HG03108 (cell line): ENCODE measurements at regions not wholly inside any gene's neighbourhood (a gene's known extent, or its start where the extent isn't known, plus 50 kb on each side); places are given as distances from the start of the nearest gene placed in this dataset.

Source experiments
- ATAC-seq: cut with Tn5 transposase; IDR thresholded peaks from one replicate; pipeline ENCODE4 v1.9.1; 2021; ENCODE audit warnings: moderate library complexity; ENCODE audit not compliant: unreplicated experiment

- ATAC-seq = no peak
These were observed 230.4 kb upstream of the SPRED2 start for GRCh38 chr2:65662654-65663432.

GRCh38 chr2:65661980-65662653 is 229.7 kb upstream of the SPRED2 start:
- ATAC-seq = no peak

GRCh38 chr2:65660340-65660739 is 227.9 kb upstream of the SPRED2 start:
- ATAC-seq = no peak

DNA sequence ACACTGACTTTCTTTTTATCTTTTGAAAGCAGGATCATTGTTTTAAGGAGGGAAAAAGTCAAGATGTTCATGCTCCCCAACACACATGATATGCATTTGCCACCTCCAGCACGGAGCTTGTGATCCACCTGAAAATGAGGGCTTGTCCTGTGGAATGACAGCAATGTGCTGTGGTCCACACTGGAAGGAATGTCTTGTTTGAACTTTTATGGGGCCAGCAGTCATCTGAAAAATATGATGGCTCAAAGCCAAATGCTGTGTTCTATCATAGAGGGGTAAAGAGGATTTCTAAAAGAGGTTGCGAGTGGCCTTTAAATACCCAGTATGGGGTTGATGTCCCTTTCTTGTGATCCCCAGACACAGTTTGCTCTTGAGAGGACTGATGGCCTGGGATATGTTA is 226.5 kb upstream of the SPRED2 start:
- no peak for ATAC-seq

DNA sequence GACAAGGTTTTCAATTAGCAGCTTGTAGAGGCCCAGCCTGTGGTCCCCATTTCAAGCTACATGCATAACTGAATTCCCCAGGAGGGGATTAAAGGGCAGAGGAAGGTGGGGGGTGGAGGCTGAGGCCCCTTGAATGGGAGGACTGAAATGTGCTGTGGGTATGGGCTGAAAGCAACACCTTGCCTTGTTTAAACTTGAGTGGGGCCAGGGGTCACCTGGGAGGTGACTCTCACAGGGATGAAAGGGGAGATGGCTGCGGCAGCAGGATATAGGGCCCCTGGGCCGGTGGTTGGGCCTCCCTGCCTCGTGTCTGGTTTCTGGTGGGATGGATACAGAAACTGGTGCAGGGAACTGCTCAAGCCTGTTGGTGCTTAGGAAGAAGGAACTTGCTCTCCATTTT is 225.9 kb upstream of the SPRED2 start:
- ATAC-seq = no peak

DNA sequence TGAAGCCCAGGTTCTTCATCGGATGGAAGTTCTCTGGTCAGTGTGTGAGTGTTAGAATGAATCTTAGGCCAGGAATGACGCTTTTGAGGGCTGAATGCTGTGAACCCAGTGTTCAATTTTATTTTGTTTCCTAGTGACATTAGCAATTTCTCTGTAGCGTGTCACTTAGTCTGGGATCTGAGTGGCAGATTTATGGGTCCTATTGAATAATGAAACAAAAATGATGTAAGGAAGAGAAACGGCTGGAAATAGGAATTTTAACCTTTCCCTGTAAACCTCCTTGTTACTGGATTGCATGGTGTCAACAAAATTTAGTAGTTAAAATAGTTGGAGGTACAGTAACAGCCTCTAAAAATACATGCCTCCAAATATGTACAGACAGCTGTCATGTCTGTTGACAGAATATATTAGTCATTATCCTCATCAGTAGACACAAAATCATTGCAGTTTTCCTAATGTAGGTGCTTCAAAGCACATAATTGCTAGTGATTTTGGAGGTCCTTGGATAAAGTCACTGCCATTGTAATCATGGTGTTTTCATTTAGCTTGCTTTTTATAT is 223.8 kb upstream of the SPRED2 start:
- no peak for ATAC-seq

DNA sequence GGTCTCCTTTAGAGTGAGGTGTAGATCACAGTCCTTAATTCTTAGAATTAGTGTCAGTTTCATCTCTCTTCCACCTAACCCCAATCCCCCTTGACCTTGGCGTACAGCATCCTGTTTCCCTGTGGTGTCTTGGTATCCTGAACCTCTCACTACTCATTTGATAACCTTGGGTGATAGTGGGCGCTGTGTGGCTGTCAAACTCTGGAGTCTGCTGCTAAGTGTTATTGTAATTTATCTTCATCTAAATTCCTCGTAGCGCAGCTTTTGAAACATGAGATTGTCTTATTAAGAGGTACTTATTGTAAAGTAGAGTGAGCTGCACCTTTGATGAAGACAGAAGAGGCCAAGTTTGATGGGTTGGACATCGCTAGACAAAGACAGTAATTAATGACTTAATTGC is 222.6 kb upstream of the SPRED2 start:
- ATAC-seq = no peak

DNA sequence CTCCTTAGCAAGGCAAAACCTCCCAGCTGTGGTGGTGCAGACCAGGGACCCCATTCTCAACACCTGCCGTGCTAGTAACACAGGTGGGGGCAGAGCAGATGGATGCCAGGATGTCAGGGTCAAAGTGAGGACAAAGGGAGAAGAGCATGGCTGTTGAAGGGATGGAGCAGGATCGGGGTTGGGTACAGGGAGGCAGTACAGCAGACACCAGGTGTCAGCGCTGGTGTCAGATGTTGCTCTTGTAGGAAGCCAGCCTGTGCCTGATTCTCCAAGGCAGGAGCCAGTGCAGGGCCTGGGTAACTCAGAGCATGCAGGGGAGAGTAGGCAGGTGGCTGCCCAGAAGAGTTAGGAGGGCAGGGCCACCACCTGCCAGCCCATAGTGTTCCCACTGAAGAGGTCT is 222.1 kb upstream of the SPRED2 start:
- ATAC-seq = no peak

- ATAC-seq = no peak
These were observed 219.7 kb upstream of the SPRED2 start for GRCh38 chr2:65652066-65652465.

DNA sequence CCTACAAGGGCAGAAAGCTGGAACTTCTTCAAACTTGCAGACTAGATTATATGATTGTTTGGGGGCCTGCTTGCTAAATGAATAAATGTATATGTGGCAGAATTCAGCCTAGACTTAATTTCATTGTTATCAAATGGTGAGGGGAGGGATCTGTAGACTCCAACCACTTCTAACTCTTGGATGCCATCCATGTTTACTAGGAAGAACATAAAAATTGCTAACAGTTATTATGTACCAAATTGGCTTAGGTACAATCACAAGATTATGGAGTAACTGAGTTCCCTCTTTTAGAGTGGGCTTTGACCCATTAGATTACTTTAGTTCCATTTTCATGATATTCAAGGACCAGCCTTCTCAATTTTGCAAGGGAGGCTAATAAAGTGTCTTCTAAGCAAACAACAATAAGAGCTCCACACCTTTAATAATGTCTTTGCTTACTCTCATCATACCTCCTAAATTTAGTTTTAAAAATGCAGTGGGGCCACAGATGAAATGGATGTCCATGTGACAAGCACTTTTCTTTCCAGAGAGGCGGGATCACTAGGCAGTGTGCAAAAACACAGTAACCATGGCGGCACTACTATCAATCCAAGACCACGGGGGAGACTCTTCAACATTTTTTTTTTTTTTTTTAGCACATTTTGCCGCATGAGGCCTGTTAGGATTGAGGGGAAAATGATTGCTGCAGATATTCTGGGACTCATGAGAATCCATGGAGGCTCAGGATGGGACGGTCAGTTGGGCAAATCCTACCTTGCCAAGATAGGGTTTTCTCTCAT is 217.6 kb upstream of the SPRED2 start:
- no peak for ATAC-seq

DNA sequence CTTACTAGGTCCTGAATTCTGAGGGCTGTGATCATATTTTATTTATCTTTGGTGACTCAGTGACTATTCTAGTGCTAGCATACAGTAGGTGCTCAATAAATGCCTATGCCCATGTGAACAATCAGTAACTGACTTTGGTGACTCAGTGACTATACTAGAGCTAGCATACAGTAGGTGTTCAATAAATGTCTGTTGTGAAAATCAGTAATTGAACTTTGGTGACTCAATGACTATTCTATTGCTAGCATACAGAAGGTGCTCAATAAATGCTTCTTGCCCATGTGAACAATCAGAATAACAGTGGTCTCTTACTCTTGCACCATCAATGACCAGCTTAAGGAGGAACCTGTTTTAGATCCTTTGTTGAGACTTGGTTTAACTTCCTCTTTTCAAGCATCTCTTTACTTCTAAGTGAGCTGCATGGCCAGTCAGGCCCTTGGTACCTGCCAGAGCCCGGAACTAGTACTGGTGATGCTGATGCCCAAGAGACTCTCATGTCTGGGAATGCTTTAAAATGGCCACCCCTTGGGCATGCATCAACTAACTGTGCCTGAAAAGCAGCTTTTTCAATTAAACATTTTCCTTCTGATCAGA is 214.9 kb upstream of the SPRED2 start:
- no peak for ATAC-seq

DNA sequence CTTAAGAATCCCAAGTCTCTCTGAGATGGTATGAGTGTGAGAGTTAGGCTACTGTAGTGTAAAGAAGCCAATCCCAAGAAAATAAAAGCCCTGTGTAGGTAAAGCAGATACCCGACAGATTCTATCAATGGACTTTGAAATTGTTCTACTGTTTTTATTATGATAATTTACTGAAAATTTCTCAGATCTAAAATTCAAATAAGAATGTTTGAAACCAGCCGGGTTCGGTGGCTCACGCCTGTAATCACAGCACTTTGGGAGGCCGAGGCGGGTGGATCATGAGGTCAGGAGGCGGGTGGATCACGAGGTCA is 208.3 kb upstream of the SPRED2 start:
- no peak for ATAC-seq

DNA sequence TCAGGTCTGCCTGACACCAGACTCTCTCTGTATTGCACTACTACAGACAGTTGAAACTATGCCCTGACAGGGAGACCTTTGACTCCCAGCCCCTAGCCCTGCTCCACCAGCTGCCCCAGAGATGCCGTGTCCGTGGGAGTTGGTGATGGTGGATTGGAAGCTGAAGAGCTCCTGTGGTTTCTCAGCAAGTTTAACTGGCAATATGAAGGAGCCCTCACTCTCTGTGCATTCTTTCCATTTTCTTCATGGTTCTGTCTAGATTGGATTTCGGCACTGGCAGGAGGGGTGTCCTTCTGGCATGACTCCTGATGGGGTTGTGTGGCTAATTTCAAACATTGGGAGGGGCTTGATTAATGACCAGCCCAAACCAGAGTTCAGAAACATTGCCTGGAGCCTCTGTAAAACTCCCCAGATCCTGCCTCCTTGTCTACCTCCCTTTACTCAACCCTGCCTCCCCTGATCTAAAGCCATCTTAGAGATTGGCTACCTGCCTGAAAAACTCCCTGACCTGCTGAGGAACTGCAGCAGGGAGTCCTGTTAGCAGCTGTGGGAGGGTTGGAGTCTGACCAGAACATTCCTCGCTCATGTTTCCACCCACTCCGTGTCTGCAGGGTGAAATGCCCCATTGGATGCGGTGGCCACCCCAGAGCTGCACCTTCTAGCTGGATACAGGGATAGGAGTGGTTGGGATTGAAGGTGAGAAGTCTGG is 206.9 kb upstream of the SPRED2 start:
- no peak for ATAC-seq

DNA sequence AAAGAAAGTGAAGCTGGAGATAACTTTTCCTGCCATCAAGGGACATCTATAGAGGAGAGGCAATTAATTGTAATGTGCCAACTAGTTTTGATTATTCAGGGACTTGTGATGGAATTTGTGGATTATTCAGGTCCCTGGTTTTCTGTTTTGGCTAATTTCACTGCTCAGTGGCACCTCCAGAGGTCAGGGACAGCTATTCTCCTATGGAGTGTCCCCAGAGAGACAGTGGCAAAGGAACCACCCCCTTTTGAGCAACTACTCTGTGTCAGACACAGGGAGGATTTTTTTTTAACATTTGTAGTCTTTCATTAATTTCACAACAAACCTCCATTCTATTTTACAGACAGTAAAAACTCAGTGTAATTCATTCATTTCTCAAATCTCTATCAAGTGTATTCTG is 206.0 kb upstream of the SPRED2 start:
- no peak for ATAC-seq

GRCh38 chr2:65636813-65637483 is 204.5 kb upstream of the SPRED2 start:
- no peak for ATAC-seq

DNA sequence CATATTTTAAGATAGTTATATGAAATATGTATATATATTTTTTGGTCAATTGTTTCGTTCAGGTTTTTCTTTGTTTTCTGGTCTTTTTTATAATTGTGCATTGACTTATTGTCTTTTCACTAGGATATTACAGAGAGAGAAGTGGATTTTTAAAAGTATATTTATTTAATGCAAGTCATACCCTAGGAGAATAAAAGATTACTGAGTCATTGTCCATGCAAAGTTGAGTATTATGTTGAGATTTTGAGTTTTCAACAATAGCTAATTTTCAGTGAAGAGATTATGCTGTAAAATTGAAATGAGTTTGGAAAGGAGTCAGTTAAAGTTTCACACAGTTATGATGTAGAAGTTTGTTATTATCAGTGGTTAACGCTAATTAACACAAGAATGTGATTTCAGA is 203.6 kb upstream of the SPRED2 start:
- no peak for ATAC-seq

DNA sequence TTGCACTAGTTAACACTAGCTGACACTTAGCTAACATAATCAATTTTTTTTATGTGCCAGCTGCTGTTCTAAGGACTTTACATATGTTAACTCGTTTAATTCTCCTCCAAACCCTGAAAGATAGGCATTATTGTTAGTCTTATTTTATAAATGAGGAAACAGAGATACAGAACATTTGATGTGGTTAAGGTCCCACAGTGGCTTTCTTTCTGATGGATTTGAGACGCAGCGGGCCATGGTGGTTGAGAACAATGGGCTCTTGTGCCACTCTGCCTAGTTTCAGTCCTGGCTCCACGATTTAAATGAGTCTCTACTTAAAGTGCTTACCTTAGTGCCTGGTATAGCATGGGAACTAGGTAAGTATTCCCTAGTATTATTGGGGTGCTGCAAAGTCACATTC is 201.9 kb upstream of the SPRED2 start:
- no peak for ATAC-seq

- ATAC-seq = no peak
These were observed 198.2 kb upstream of the SPRED2 start for GRCh38 chr2:65630643-65631042.

GRCh38 chr2:65628156-65628555 is 195.8 kb upstream of the SPRED2 start:
- ATAC-seq = no peak

DNA sequence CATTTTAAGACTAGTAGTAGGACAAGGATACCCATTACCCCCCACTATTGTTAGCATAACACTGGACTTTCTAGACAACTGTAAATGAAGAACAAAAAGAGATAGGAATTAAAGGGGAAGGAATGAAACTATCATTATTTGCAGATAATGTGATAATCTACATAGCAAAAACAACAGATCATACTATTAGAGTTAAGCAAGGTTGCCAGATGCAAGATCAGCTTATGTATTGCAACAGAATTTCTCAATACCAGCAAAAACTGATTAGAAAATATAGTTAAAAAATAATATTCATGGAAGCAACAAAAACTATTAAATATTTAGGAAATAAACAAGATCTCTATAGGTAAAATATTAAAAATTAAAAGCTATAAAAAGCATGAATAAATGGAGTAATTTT is 194.4 kb upstream of the SPRED2 start:
- ATAC-seq = no peak
